ENCODE measurements at regions not wholly inside any gene's neighbourhood (a gene's known extent, or its start where the extent isn't known, plus 50 kb on each side); places are given as distances from the start of the nearest gene placed in this dataset.
A peak's percentile ranks its signal among the peaks of the same experiment; 100 is the strongest.
"Not testable (repeated sequence)": the region's sequence is repeated elsewhere in the genome, so short reads cannot be mapped to it uniquely, and the experiment has no call there.

DNA sequence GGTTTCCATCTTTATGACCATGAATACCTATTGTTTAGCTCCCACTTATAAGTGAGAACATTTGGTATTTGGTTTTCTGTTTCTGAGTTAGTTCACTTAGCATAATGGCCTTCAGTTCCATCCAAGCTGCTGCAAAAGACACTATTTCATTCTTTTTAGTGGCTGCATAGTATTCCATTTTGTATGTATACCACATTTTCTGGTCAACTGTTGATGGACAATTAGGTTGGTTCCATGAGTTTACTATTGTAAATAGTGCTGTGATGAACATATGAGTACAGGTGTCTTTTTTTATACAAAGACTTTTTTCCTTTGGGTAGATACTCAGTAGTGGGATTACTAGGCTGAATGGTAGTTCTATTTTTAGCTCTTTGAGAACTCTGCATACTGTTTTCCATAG, 87.8 kb upstream of the GOT2 start:
- no peak for DNase-seq

GRCh38 chr16:58820411-58820810, 86.3 kb upstream of the GOT2 start:
- no peak for DNase-seq

GRCh38 chr16:58815181-58815888, 81.2 kb upstream of the GOT2 start:
- DNase-seq, result no peak

DNA sequence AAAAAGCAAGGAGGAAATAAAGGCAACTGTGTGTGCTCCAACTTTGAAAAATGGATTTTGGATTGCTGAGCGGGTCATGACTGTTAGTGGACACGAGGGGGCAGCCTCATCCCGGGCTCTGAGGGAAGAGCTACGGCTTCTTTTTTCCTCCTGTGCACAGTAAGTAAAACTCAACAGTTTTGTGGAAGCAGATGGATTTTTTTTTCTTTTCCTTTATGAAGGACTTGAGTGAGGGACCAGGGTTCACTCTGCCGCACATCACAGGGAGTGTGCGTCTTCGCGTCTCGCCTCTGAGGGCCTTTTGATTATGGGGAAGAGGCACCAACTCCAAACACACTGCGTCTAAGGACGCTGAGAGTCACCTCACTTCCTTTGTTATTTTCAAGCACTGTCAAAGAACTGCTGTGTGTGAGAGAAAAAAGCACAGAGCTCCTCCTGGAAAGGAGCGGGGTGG, 80.3 kb upstream of the GOT2 start:
- DNase-seq, result peak; percentile 14

GRCh38 chr16:58809213-58809612, 75.1 kb upstream of the GOT2 start:
- no peak for DNase-seq

DNA sequence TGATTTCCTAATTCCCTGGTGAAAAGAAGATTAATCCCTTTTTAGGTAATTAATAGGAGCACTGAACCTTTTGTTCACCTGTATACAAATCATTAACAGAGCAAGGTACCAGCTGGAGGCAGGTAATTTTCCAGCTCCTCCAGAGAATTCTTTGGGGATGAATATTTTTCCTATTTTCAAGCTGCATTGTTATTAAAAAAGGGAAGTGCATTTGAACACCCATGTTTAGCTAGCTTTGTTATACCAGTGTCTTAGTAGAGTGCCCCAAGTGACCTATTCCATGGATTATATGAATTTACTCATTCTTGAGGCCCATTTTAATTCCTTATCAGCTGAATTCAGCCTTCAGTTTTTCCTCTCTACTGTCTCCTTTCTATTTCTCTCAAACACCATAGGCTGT, 73.2 kb upstream of the GOT2 start:
- no peak for DNase-seq

- no peak for DNase-seq
Measured at GRCh38 chr16:58801838-58802237, 67.7 kb upstream of the GOT2 start.

GRCh38 chr16:58797137-58797801, 63.2 kb upstream of the GOT2 start:
- no peak for DNase-seq

DNA sequence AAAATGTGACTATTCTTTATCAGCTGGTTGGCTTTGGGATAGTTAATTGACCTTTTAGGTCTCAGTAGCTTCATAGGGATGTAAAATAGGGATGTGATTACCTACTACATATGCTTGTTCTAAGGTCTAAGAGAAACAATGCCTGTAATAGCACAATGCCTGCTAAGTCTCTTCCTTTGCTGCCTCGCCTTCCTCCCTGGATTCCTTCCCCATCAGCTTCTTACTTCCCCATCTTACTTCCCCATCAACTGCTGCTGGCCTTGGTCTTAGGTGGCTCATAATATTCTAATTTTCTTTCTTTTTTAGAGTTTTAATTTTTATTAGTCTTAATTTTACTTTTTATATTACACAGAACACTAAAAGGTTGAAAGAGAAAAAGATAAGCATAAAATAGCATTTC, 59.2 kb upstream of the GOT2 start:
- no peak for DNase-seq

GRCh38 chr16:58792188-58792587, 58.1 kb upstream of the GOT2 start:
- no peak for DNase-seq

GRCh38 chr16:58790816-58791557, 56.9 kb upstream of the GOT2 start:
- not testable (repeated sequence) for DNase-seq

GRCh38 chr16:58789351-58789750, 55.2 kb upstream of the GOT2 start:
- no peak for DNase-seq

Measured in CD4-positive, alpha-beta T cell treated with Interleukin-4 for 4 hours (primary cell).